K562 (cell line): ENCODE measurements at regions not wholly inside any gene's neighbourhood (a gene's known extent, or its start where the extent isn't known, plus 50 kb on each side); places are given as distances from the start of the nearest gene placed in this dataset.

Source experiments
- ATAC-seq: fragments of 200-7000 bp; cut with Tn5 transposase; 3 replicates; pipeline ENCODE4 v1.9.1; 2020; ENCODE audit warnings: moderate library complexity
- BruUV-seq: library from RNA; stranded (reverse); fragments of 400-500 nt; replicated peaks from 2 replicates; lab custom pipeline; 2021; lab: Mats Ljungman, UMichigan
- CTCF ChIA-PET: fragments of 300-600 bp; formaldehyde crosslinking; extraction: SDS; loops from one replicate; lab custom pipeline; 2021; ENCODE audit warnings: low intra/inter-chr PET ratio; lab: Yijun Ruan, JAX
- POLR2A ChIA-PET: fragments of 300-600, 350-650 bp; sonication (Branson Sonifier 250); formaldehyde crosslinking; extraction: SDS; loops from one replicate; lab custom pipeline; 2021; ENCODE audit warnings: antibody characterized with exemption, inconsistent platforms; lab: Yijun Ruan, JAX
- DNase-seq, 4 experiments: peaks; one replicate each; pipeline versions ENCODE4 v3.0.0 to v3.0.0-alpha.2; 2011 to 2018; ENCODE audit warnings: low spot score in 3 of 4, mixed read lengths in 3 of 4; ENCODE audit errors: extremely low read depth in 1 of 4
- FAIRE-seq: peaks from 2 replicates; lab custom pipeline; 2011; peaks lifted over from hg19 to GRCh38; lab: Jason Lieb, UNC
- H2AFZ ChIP-seq: 2 replicates; pipeline ENCODE4 v1.6.0; 2011; ENCODE audit warnings: low read depth, low read length, control low read depth, inconsistent platforms
- H3K27ac ChIP-seq: fragments of 200-600 bp; 3 replicates; pipeline ENCODE4 v1.8.0; 2011; ENCODE audit warnings: low read depth, mild to moderate bottlenecking, control low read depth, inconsistent platforms, low read length, moderate library complexity, mixed read lengths; ENCODE audit errors: extremely low read depth
- H3K27me3 ChIP-seq, 2 experiments: fragments of 300-600 bp in 1 of 2; 2 replicates in 1 of 2; 3 replicates in 1 of 2; pipeline versions ENCODE4 v1.6.0 to v1.8.0; 2011; ENCODE audit warnings: inconsistent platforms in 2 of 2, low read length in 2 of 2, mild to moderate bottlenecking in 1 of 2, mixed read lengths in 1 of 2, moderate library complexity in 1 of 2; ENCODE audit not compliant: control insufficient read depth in 2 of 2, insufficient read depth in 2 of 2
- H3K36me3 ChIP-seq: fragments of 300-600 bp; 3 replicates; pipeline ENCODE4 v1.8.0; 2011; ENCODE audit warnings: mild to moderate bottlenecking, low read length, inconsistent platforms; ENCODE audit not compliant: control insufficient read depth, insufficient read depth
- H3K4me1 ChIP-seq, 2 experiments: fragments of 200-600 bp in 1 of 2; replicated peaks in 1 of 2; 2 replicates in 1 of 2; 3 replicates in 1 of 2; pipeline versions ENCODE4 v1.5.1 to v1.8.0; 2011; ENCODE audit warnings: inconsistent platforms in 2 of 2, low read length in 2 of 2, mild to moderate bottlenecking in 1 of 2, mixed read lengths in 1 of 2, moderate library complexity in 1 of 2; ENCODE audit not compliant: control insufficient read depth in 2 of 2, insufficient read depth in 2 of 2
- H3K4me2 ChIP-seq: 2 replicates; pipeline ENCODE4 v1.6.1; 2011; ENCODE audit warnings: low read length, control low read depth, inconsistent platforms, mixed read lengths; ENCODE audit not compliant: insufficient read depth
- H3K4me3 ChIP-seq: fragments of 200-600 bp; sonication (generic), shearing (Covaris generic); 2 replicates; pipeline ENCODE4 v1.5.1; 2016; ENCODE audit warnings: control low read depth, inconsistent platforms
- H3K79me2 ChIP-seq: fragments of 200-600 bp; 3 replicates; pipeline ENCODE4 v1.8.0; 2011; ENCODE audit warnings: low read length, inconsistent platforms; ENCODE audit not compliant: control insufficient read depth, insufficient read depth
- H3K9ac ChIP-seq, 2 experiments: 2 replicates each; pipeline versions ENCODE4 v1.6.0 to v1.6.1; 2011; ENCODE audit warnings: low read depth in 2 of 2, low read length in 2 of 2, control low read depth in 1 of 2, inconsistent platforms in 1 of 2, mild to moderate bottlenecking in 1 of 2, mixed read lengths in 1 of 2; ENCODE audit not compliant: insufficient read depth in 1 of 2
- H3K9me1 ChIP-seq: one replicate; pipeline ENCODE4 v1.6.0; 2011; ENCODE audit warnings: inconsistent platforms, mild to moderate bottlenecking, low read length, moderate library complexity; ENCODE audit not compliant: control insufficient read depth, insufficient read depth
- H3K9me3 ChIP-seq: replicated peaks from 2 replicates; pipeline ENCODE4 v1.5.1; 2011; ENCODE audit warnings: low read depth, low read length, inconsistent platforms; ENCODE audit not compliant: control insufficient read depth, insufficient read depth
- H4K20me1 ChIP-seq: replicated peaks from 2 replicates; pipeline ENCODE4 v1.6.1; 2011; ENCODE audit warnings: low read length, inconsistent platforms, mixed read lengths; ENCODE audit not compliant: control insufficient read depth, insufficient read depth
- RAD51 ChIP-seq: fragments of 450-650 bp; IDR thresholded peaks from 2 replicates; pipeline ENCODE4 v1.7.1; 2016; ENCODE audit warnings: low read depth, mild to moderate bottlenecking, borderline replicate concordance
- SPI1 ChIP-seq: IDR thresholded peaks from 2 replicates; pipeline ENCODE4 v1.6.1; 2011; ENCODE audit warnings: low read depth, low read length, control low read depth, borderline replicate concordance
- THRB ChIP-seq: fragments of 450-650 bp; formaldehyde crosslinking; conservative IDR thresholded peaks from 2 replicates; pipeline ENCODE4 v1.4.0; 2022; ENCODE audit warnings: mild to moderate bottlenecking, missing genetic modification characterization
- USF2 ChIP-seq: sonication (generic); formaldehyde crosslinking; IDR thresholded peaks from 2 replicates; pipeline ENCODE4 v1.5.0; 2020; ENCODE audit warnings: missing genetic modification reagents
- ZNF609 ChIP-seq: sonication (generic); formaldehyde crosslinking; IDR thresholded peaks from 2 replicates; pipeline ENCODE4 v1.8.1; 2023; ENCODE audit warnings: missing genetic modification reagents, mild to moderate bottlenecking, borderline replicate concordance
- WGBS: fragments of 100-300 bp; shearing (Covaris generic); methylation state at CpG from one replicate; pipeline ENCODE4 v1.1.6; 2016; ENCODE audit warnings: low coverage, mixed read lengths; ENCODE audit not compliant: insufficient coverage; ENCODE audit errors: missing lambda C conversion rate; 5-methylcytosine and 5-hydroxymethylcytosine counted together
- in situ Hi-C: fragments of 300-500 bp; cut with MboI; formaldehyde crosslinking; loops from 4 replicates; pipeline ENCODE4 v1.15.0; 2018; ENCODE audit warnings: inconsistent platforms, mixed read lengths
- intact Hi-C: fragments of 100-400 bp; cut with micrococcal nuclease; formaldehyde crosslinking; loops from 2 replicates; pipeline ENCODE4 v1.14.2; 2022

GRCh38 chr4:144851948-144852347 is 206.0 kb downstream of the HHIP start (continued):
- no peak for TF ChIP-seq ZNF609 (CRISPR knock-in tag)
- TF ChIP-seq THRB (CRISPR knock-in tag): no peak

- no peak for ATAC-seq
- Histone ChIP-seq H3K36me3 (no peaks in the 10 kb centered on the region), H3K9ac (no peak overlapping the region), H3K4me2 (0 out of 2 replicates have a peak overlapping the region, but pooled peaks have one; percentile 1), H3K27me3 (no peaks in the 10 kb centered on the region), H3K9me1 (no peaks in the 10 kb centered on the region), H3K4me1 (no peaks in the 10 kb centered on the region), H3K27ac (no peak overlapping the region), H3K4me3 (no peak overlapping the region), H3K79me2 (no peaks in the 10 kb centered on the region), H4K20me1 (no peaks in the 10 kb centered on the region), H3K9me3 (no peaks in the 10 kb centered on the region), H2AFZ (peak overlapping the region; percentile 85)
- 10% methylated on average over 11 of the region's 11 CpGs for WGBS
- POLR2A ChIA-PET: no interaction called here
- CTCF ChIA-PET: no interaction called here
- no peak for FAIRE-seq
- peak in 1 of 4 experiments; percentile 2 for DNase-seq
- intact Hi-C loops: no loop called here
- in situ Hi-C loops: no loop called here
- no TSS peak for BruUV-seq
- TF ChIP-seq USF2 (peak; percentile 42), RAD51 (peak; percentile 26; the same call in 1 of the 2 replicates), SPI1 (no peak)
Measured at GRCh38 chr4:144861471-144861870, 215.5 kb downstream of the HHIP start.
